ENCODE measurements at regions not wholly inside any gene's neighbourhood (a gene's known extent, or its start where the extent isn't known, plus 50 kb on each side); places are given as distances from the start of the nearest gene placed in this dataset.

DNA sequence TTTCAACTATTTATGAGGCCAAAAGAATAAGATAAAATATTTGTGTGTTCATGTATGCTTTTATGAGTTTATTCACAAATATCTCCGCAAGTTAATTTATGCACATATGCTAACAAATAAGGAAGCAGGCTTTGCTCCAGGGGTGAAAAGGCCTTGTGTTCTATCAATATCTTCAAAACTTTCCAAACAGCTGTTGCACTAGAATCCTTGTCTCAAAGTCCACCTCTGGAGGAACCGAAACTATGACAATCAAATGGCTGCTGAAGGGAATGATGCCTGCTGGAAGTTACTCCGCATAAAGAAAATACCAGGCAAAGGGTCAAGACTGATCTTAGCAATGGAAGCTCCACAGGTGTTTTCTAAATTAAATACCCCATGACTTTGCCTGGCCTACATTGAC lies 145.0 kb upstream of the GHITM start:
- Histone ChIP-seq H3K9ac (ENCODE audit: insufficient read depth, low read length, poor library complexity, severe bottlenecking) (no peak overlapping the region), H3K27ac (ENCODE audit: low read depth in 1 of 2, low read length in 2 of 2) (no peak overlapping the region), H3K27me3 (ENCODE audit: control insufficient read depth in 2 of 2, insufficient read depth in 2 of 2, low read length in 2 of 2) (no peaks in the 10 kb centered on the region), H3K36me3 (replicated peaks in 1 of 2; ENCODE audit: control insufficient read depth in 1 of 2, insufficient read depth in 2 of 2, low read length in 2 of 2) (no peaks in the 10 kb centered on the region), H3K9me3 (replicated peaks in 1 of 2; ENCODE audit: control insufficient read depth in 1 of 2, insufficient read depth in 1 of 2, low read length in 2 of 2) (no peaks in the 10 kb centered on the region), H3K79me2 (ENCODE audit: insufficient read depth, low read length) (no peaks in the 10 kb centered on the region), H3K4me3 (replicated peaks in 1 of 3; ENCODE audit: low read depth in 2 of 3, low read length in 3 of 3) (no peak overlapping the region), H3K4me1 (ENCODE audit: control insufficient read depth in 1 of 2, insufficient read depth in 2 of 2, low read length in 2 of 2) (peaks cover 9% of the 10 kb centered on the region in 2 donors), H4K20me1 (ENCODE audit: insufficient read depth, low read length) (no peaks in the 10 kb centered on the region), H2AFZ (ENCODE audit: insufficient read depth, low read depth, low read length, poor library complexity, severe bottlenecking) (no peak overlapping the region), H3K4me2 (replicated peaks; ENCODE audit: extremely low read depth, low read length, poor library complexity, severe bottlenecking) (no peak overlapping the region)
- peaks cover 5 to 10% (median 6%) of the 10 kb centered on the region in 3 donors for H3K27me3 Mint-ChIP-seq (ENCODE audit: low read depth in 3 of 3)
- WGBS (ENCODE audit: insufficient coverage): 88% methylated on average over 3 of the region's 3 CpGs
- DNase-seq: no peak
- H3K4me1 Mint-ChIP-seq: peaks cover 14% of the 10 kb centered on the region
- intact Hi-C loops (cut with micrococcal nuclease): no loop called here
- no peak overlapping the region for H3K27ac Mint-ChIP-seq
- H3K4me3 Mint-ChIP-seq: no peak overlapping the region
- no peaks in the 10 kb centered on the region for H3K36me3 Mint-ChIP-seq
- peaks cover 2 to 11% (median 5%) of the 10 kb centered on the region in 7 donors for H3K9me3 Mint-ChIP-seq
- TF ChIP-seq CTCF (IDR thresholded peaks at IDR 0.05): no peak

DNA sequence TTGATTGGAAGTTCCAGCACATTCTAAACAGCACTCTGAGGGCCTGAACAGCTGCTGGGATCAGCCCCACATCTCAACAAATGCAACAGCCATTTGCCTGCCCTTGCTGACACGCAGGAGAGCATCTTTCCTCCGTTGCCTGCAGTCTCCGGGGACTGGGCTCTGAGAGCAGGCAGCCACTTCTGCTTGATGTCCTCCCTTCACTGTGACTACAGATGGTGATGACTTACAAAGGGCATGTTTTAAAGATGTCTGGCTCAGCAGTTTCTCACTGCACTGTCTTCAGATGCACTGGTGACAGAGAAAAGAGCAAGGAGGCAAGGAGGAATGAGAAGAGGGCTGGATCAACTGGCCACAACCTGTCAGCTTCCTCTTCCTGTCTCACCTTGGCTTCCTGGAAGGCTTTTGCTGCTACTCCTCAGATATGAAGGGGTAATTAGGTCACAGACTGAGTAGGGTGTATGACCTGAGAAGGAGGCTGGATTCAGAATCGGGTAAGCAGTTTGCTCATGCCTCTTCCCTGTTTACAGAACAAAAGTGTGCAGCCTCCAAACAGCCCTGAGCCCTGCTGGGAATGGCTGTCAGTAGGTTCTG lies 143.5 kb upstream of the GHITM start:
- H3K4me2 ChIP-seq (replicated peaks; ENCODE audit: extremely low read depth, low read length, poor library complexity, severe bottlenecking): no peak overlapping the region
- DNase-seq: no peak
- WGBS (ENCODE audit: insufficient coverage): 100% methylated on average over 1 of the region's 4 CpGs
- no peaks in the 10 kb centered on the region for H4K20me1 ChIP-seq (ENCODE audit: insufficient read depth, low read length)
- Mint-ChIP-seq H3K9me3 (peaks cover 0 to 4% (median 0%) of the 10 kb centered on the region in 7 donors), H3K4me3 (no peak overlapping the region), H3K36me3 (no peaks in the 10 kb centered on the region), H3K27me3 (ENCODE audit: low read depth in 3 of 3) (peaks cover 3 to 11% (median 6%) of the 10 kb centered on the region in 3 donors), H3K4me1 (peaks cover 3% of the 10 kb centered on the region), H3K27ac (no peak overlapping the region)
- no peak overlapping the region for H3K4me3 ChIP-seq (replicated peaks in 1 of 3; ENCODE audit: low read depth in 2 of 3, low read length in 3 of 3)
- H3K27ac ChIP-seq (ENCODE audit: low read depth in 1 of 2, low read length in 2 of 2): no peak overlapping the region
- intact Hi-C loops (cut with micrococcal nuclease): no loop called here
- no peaks in the 10 kb centered on the region for H3K36me3 ChIP-seq (replicated peaks in 1 of 2; ENCODE audit: control insufficient read depth in 1 of 2, insufficient read depth in 2 of 2, low read length in 2 of 2)
- no peak for TF ChIP-seq CTCF (IDR thresholded peaks at IDR 0.05)
- no peak overlapping the region for H2AFZ ChIP-seq (ENCODE audit: insufficient read depth, low read depth, low read length, poor library complexity, severe bottlenecking)
- H3K79me2 ChIP-seq (ENCODE audit: insufficient read depth, low read length): no peaks in the 10 kb centered on the region
- H3K9me3 ChIP-seq (replicated peaks in 1 of 2; ENCODE audit: control insufficient read depth in 1 of 2, insufficient read depth in 1 of 2, low read length in 2 of 2): no peaks in the 10 kb centered on the region
- no peaks in the 10 kb centered on the region for H3K27me3 ChIP-seq (ENCODE audit: control insufficient read depth in 2 of 2, insufficient read depth in 2 of 2, low read length in 2 of 2)
- no peaks in the 10 kb centered on the region for H3K4me1 ChIP-seq (ENCODE audit: control insufficient read depth in 1 of 2, insufficient read depth in 2 of 2, low read length in 2 of 2)
- H3K9ac ChIP-seq (ENCODE audit: insufficient read depth, low read length, poor library complexity, severe bottlenecking): no peak overlapping the region

Measured in CD14-positive monocyte (primary cell).